CD4-positive, alpha-beta T cell treated with Interleukin-6 at 100 ng/mL for 8 hours (primary cell): ENCODE measurements at regions not wholly inside any gene's neighbourhood (a gene's known extent, or its start where the extent isn't known, plus 50 kb on each side); places are given as distances from the start of the nearest gene placed in this dataset.

Experiments used
- DNase-seq: peaks from one replicate; pipeline ENCODE4 v3.0.0-alpha.2; 2020; ENCODE audit warnings: mixed read lengths, low spot score

- no peak for DNase-seq
These were observed 111.0 kb upstream of the TGFBR2 start for GRCh38 chr3:30495172-30496065.

- no peak for DNase-seq
These were observed 110.1 kb upstream of the TGFBR2 start for GRCh38 chr3:30496066-30496966.

GRCh38 chr3:30498587-30498967 is 107.8 kb upstream of the TGFBR2 start:
- no peak for DNase-seq

- DNase-seq: no peak
These were observed 105.6 kb upstream of the TGFBR2 start for GRCh38 chr3:30500666-30501399.

- DNase-seq: no peak
These were observed 104.9 kb upstream of the TGFBR2 start for GRCh38 chr3:30501526-30501925.

- no peak for DNase-seq
These were observed 104.2 kb upstream of the TGFBR2 start for GRCh38 chr3:30502051-30502741.

GRCh38 chr3:30502742-30503073 is 103.7 kb upstream of the TGFBR2 start:
- DNase-seq: no peak

GRCh38 chr3:30503446-30503845 is 103.0 kb upstream of the TGFBR2 start:
- no peak for DNase-seq

- DNase-seq: no peak
These were observed 101.5 kb upstream of the TGFBR2 start for GRCh38 chr3:30504939-30505338.

GRCh38 chr3:30505866-30506520 is 100.4 kb upstream of the TGFBR2 start:
- no peak for DNase-seq

- no peak for DNase-seq
These were observed 98.1 kb upstream of the TGFBR2 start for GRCh38 chr3:30508339-30508738.

GRCh38 chr3:30510596-30510995 is 95.8 kb upstream of the TGFBR2 start:
- DNase-seq: no peak

- DNase-seq: no peak
These were observed 94.7 kb upstream of the TGFBR2 start for GRCh38 chr3:30511524-30512251.

- no peak for DNase-seq
These were observed 93.8 kb upstream of the TGFBR2 start for GRCh38 chr3:30512576-30512975.

GRCh38 chr3:30513374-30514152 is 92.8 kb upstream of the TGFBR2 start:
- DNase-seq: no peak

GRCh38 chr3:30516238-30516637 is 90.2 kb upstream of the TGFBR2 start:
- no peak for DNase-seq

- no peak for DNase-seq
These were observed 88.1 kb upstream of the TGFBR2 start for GRCh38 chr3:30518181-30518864.

- DNase-seq: no peak
These were observed 87.5 kb upstream of the TGFBR2 start for GRCh38 chr3:30518872-30519271.

- no peak for DNase-seq
These were observed 85.7 kb upstream of the TGFBR2 start for GRCh38 chr3:30520699-30521098.
